DMS79 treated with DMSO at 0.1 percent for 48 hours (cell line): ENCODE measurements at regions not wholly inside any gene's neighbourhood (a gene's known extent, or its start where the extent isn't known, plus 50 kb on each side); places are given as distances from the start of the nearest gene placed in this dataset.

ENCODE experiments used
- DNase-seq: peaks from one replicate; lab custom pipeline; 2025; lab: John Stamatoyannopoulos, UW

DNA sequence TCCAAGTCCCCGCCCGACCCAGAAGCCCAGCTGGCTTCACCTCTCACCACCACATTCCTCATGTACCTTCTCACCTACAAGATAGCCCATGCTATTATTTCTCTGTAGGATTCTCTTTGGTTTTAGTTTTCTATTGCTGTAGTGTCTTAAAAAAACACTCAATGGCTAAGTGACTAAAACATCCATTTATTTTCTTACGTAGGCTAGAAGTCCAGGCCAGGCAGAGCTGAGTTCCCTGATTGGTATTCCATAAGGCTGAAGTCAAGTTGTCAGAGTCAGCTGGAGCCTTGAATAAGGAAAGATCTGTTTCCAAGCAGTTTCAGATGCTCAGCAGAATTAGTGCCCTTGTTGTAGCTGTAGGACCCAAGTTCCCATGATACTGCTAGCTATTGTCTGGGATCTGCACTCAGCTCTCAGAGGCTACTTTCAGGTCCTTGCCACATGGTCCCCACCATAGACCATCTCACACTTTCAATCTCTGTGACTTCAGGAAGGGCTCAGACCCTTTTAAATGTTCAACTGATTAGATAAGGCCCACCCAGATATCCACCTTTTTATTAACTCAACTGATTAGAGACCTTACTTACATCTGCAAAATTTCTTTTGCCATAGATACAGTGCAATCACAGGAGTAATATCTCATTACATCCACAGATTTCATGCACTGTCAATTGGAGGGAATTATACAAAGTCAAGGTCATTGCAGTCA lies 371.0 kb downstream of the TGFB2 start:
- DNase-seq = no peak

DNA sequence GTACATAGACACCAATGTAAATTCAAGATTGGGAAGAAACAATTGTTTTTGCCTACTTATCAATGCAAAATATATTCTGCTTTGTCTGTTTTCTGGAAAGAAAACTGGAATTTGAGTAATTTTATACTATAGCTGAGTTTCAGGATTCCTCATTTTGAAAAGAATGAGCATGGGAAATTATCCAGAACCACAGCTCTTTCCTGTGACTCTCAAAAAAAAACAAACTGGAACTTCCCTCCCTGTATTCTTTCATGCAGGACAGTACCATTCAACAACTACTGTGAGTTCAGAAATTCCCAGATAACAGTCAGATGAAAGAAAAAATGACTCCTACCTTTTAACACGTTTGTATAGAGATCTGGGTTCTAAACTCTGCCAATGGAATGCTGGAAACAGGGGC lies 372.4 kb downstream of the TGFB2 start:
- no peak for DNase-seq

DNA sequence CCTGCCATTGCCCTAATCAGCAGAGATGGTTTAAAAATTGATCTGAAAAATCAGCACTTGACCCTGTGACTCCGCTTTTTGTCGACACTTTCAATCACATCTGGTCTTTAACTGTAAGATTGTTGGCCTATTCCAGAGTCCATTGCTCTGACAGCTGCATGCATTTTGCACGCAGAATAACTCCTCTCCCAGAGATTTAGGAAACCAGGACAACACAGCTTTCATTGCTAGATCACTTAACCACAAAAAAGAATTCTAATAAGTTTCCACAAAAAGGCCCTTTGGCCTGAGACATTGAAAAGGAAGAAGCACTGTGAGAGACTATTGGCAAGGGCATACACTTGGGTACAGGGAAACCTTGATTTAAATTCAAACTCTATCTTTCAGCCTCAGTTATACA lies 373.1 kb downstream of the TGFB2 start:
- no peak for DNase-seq

DNA sequence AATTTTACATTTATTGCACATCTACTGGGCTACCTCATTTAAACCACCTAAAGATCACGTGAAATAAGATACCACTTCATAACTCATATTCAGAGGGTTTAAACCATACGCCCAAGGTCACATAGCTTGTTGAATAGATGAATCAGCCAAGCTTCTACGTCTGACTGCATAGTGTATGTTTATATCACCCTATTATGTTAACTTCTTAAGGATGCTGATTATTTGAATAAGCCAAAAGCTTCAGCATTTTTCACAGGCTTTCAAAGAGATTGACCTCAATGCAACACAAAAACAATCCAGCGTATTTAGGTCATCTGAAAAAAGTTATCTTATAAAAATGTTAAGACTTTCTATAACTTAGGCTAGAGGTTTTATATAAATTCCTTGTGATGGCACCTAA lies 373.8 kb downstream of the TGFB2 start:
- no peak for DNase-seq

DNA sequence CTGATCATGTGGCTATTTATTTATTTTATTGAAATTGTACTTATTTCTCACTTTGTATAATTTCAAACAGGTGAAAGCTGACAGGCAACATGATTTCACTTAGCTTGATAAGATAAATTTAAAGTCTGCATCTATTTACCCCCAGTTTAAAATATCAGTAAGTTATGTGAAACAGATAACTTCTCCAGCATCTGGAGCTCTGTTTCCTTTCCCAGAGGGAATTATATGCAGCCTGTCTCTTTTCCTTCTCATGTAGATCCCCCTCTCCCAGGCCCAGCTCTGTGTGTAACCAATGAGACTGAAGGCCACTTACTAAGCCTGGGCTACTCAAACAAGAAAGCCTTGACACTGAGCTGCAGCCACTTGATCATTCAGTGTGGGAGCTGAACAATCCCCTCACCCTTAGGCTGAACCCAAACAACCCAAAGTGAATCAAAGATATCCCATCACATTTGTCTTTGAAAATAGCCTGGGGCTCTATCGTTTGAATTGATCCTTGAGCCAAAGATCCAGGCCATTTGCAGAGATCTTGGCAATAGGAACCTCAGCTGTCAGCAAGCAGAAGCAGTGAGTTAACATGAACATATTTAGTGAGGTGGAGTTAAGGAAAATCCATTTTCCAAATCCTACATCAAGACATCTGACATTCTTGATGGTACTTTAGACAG lies 383.9 kb downstream of the TGFB2 start:
- DNase-seq = no peak

DNA sequence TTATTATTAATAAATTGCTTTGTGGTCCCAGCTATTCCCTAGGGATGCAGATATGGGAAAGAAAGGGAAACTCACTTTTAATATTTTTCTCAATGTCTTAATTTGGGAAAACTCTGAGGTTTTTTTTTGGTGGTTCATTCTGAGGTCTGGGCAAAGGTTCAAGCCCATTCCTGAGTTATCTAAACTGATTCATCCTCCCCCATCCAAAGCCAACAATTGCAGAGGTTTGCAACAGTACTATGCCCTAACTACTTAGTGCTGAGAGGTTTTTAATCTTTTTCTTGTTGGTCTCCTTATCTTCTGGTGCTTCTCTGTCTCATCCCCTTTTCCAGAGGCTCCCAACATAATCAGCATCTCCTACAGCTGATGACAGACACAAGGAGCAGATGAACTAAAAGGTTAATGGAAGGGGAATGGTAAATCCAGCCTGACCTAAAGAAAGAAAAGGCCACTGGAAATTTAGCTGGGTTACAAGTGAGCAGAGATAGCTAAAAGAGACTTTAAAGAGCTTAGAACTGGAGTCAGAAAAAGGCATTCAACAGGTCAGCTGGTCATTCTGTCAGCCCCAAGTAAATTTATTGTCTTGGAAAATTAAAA lies 390.4 kb downstream of the TGFB2 start:
- no peak for DNase-seq

DNA sequence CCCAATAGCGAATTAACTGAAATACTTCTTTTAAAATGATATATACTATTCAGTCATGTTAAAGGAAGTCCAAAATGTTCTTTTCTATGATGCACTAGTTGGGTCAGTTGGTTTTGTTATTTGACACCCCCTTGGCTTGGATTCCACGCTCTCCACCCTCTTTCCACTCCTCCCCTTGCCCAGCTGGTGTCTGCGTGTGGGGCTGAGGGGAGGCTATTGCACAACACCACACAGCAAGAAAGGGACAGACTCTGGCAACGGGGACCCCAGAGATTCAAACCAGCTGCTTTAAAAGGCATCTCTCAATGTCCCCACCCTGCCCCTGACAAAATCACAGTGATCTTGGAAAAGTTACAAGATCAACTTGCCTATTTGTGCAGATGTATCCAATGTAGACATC lies 394.3 kb downstream of the TGFB2 start:
- no peak for DNase-seq

DNA sequence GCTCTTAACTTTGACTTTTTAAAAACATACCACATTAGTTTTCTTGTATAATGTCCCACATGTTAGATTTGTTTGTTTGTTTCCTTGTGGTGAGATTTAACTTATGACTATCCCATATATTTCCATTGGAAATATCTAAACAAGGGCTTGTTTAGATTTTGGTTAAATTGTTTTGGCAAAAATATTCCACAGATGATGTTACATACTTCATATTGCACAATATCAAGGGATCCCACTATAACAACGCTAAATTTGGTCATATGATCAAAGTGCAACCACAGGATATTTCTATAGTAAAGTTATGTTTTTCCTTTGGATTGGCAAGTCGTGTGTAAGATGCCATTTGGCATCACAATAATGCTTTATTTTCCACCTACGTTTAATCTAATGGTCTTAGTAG lies 396.7 kb downstream of the TGFB2 start:
- DNase-seq = no peak

DNA sequence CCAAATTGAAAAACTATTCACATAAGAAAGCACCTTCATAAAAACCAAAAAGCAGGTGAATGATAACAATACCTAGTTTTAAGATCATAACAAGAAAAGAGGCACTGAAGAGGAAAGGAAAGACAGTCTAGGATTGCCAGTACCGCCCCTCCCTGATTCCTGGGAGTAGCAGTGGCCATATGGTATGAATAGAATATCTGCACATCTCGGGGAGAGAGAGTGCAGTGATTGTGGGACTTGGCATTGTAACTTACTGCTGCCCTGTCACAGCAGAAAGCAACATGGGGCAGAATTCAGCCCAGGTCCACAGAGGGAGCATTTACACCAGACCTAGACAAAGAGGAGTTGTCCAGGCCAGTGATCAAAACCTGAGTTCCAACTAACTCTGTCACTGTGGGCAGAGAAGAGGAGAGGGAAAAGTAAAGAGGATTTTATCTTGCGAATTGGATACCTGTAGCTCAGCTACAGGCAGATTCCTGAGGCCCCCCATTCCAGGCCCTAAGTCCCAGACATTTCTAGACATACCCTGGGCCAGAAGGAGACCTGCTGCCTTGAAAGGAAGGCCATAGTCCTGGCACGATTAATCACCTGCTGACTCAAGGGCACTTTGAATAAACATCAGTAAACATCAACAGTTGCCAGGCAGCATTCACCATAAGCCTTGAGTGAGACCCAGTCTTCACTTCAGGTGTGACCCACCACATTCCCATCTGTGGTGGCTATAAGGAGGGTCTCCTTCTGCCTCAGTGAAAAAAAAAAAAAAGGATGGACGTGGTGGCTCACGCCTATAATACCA lies 397.5 kb downstream of the TGFB2 start:
- DNase-seq = no peak

DNA sequence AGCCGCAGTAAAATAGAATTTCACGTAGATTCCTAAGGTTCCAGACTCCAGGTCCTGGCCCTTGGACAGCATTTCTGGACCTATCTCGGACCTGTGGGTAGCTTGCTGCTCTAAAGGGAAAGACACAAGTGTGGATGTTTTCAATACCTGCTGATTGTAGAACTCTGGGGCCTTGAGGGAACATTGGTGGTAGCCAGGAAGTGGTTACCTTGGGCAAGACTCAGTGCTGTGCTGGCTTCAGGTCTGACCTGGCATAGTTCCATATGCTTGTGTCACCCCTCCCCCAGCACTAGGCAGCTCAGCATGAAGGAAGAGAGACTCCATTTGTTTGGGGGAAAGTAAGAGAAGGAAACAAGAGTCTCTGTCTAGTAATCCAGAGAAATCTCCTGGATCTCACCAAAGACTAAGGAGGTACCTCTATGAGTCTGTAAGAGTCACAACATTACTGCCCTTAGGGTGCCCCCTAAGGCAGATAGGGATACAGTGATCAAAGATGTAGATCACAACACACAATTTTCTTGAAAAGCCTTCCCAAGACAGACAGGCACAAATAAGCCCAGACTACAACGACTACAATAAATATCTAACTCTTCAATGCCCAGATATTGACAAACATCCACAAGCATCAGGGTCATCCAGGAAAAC lies 398.8 kb downstream of the TGFB2 start:
- no peak for DNase-seq

DNA sequence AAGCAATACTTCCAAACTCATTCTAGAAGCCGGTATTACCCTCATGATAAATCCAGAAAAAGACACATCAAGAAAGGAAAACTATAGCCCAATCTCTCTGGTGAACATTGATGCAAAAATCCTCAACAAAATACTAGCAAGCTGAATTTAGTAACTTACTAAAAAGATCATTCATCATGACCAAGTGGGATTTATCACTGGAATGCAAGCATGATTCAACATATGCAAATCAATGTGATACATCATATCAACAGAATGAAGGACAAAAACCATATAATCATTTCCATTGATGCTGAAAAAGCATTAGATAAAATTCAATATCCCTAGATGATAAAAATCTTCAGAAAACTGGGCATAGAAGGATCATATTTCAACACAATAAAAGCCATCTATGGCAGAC lies 402.9 kb downstream of the TGFB2 start:
- DNase-seq = no peak

DNA sequence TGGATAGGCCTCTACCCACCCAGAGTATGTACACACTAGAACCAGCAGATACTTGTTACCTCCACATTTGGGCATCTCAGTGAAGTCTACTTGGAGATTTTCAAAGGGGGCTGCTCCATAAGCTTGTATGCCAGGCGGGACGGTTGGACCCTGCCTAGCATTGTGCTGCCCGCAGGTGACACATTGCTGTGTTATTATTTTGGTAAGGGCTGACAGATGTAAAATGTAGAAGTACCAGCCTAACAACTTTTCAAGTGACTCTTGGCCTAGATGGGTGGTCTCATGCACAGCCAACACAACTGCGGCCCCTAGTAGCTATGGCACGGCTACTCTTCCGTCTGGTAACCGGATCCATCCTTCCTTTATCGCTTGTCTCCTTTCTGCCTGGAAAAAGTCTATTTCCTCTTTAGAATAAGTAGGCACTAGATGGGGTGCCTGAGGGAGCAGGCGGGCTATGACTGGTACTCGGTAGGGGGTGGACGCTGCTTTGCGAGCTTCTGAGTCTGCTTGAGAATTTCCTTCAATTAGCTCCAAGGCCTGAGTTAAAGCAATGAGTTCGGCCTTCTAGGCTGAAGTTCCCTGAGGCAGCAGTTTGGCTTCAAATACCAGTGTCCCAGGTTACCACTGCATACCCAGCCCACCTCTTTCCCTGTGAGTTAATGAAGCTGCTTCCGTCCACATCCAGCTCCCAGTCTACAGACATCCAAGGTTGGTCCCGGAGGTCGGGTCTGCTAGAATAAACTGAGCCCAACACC lies 405.3 kb downstream of the TGFB2 start:
- DNase-seq = no peak

DNA sequence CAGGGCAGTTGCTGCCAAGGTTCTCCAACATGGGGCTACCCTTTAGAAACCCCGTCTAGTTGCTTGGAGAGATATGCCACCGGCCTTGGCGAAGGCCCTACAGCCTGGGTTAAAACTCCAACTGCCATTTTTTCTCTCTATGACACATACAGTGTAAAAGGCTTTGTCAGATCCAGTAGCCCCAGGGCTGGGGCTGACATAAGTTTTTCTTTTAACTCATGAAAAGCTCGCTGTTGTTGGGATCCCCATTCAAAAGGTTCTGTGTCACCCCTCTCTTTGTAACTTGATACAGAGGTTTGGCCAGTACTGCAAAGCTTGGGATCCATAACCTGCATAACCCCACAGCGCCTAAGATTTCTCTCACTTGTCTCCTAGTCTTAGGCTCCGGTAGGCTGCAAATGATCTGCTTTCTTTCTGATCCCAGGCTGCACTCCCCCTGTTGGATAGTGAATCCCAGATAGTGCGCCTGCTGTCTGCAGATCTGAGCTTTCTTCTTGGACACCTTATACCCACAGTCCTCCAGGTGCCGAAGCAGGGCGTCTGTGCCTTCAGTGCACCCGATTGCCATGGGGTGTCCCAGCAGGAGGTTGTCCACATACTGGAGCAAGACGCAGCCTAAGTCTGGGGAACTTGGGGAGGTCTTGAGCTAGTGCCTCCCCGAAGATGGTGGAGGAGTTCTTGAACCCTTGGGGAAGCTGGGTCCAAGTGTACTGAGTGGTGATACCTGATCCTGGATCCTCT lies 406.2 kb downstream of the TGFB2 start:
- DNase-seq = no peak

DNA sequence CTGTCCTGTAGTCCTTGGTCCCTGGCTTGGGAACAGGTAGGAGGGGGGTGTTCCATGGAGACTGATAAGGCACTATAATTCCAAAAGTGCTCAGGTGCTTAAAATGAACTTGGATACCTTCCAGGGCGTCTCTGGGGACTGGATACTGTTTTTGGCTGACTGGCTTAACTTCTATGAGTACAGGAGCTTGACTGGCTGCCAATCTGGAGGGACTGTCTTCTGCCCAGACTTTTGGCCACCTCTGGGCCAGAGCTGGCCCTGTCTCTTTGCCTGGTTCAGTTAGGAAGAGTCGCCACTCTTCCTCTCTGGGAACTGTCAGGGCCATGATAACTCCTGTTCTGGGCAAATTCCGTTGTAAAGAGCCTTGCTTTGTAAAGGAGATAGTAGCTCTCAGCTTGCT lies 407.0 kb downstream of the TGFB2 start:
- no peak for DNase-seq

DNA sequence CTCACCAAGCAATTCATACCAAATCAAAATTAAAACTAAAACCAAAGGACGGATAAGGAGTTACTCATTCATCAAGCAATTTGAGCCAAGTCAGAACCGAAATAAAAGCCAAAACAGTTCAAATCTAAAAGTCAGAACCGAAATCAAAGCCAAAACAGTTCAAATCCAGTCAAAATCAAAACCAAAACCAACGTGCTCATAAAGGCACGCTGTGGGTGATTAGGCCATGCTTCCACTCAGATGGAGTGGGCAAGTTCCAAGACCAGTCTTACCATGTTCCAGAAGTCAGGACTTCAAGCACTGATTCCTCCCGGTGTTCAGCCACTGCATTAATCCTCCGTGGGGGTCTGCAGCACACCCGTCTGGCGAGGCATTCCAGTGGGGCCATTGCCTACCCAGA lies 409.3 kb downstream of the TGFB2 start:
- no peak for DNase-seq

DNA sequence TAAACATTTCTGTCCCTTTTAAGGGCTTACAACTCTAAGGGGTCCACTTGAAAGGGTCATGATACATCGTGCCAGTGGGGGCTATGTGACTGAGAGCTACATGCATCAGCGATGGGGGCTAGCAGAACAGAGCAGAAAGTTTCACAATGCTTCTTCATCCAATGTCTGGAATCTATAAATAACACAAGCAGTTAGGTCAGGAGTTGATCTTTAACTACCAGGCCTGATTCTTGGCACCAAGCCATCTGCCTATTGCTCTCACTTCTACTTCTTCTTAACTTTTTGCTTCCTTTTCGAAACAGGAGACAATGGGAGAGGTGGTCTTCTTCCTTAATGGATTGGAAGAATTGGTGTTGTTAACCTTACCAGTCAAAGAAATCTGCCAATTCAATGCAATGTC lies 410.0 kb downstream of the TGFB2 start:
- DNase-seq = no peak

DNA sequence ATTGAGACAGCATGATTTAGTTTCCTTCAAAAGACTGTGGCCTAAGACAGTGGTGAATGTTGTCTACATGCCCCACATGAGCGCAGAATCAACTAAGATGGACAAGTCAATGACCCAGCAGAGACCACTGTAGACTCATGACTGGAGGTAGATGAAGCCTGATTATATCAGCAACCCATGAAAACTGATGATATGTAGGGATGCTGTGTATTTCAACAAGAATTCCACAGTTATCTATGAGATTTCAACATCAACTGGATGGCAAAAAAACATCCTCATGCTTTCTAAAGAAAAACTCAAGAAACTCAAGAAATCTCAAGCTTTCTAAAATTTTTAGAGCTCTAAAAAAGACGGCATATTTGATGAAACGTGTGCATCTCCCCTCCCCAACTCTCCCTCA lies 413.9 kb upstream of the LYPLAL1 start:
- DNase-seq = no peak

DNA sequence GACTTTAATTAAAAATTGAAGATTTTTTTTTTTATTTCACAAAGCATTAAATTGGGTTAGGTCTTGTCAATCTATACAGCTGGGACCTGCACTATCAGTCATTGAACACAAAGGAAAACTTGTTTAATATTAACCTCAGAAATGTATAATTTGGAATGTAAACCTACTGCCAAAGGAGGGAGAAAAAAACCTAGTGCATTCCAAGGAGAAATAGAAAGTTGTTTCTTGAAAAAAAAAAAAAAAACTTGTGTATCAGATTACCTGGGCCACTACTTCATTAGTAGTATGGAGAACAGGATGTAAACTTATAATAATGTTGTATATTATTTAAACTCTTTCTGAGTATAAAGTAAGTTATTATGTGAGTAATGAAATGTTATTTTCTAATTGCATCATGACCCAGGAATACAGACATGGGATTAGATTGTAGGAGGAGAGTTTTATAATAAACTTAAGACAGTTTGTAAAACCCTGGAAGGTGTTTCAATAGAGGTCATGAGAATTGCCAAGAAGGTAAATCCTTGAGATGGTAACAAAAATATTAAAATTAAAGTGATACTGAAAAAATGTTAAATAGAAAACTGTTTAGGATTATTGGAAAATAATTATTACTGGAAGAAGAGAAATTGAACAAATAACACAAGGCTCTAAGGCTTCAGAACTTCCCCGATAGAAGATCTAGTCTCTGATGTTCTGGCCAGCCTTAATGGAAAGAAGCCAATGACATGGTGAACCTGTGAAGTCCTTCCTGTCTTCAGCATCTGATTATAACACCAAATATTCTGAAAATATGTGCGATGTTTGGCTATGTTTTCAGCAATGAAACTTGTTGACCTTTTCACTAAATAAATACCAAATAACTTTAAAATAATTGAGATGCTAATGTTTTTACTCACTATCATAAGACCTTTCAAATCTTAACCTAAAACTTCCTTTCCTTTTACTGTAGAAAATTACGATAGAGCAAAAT lies 412.8 kb upstream of the LYPLAL1 start:
- no peak for DNase-seq

DNA sequence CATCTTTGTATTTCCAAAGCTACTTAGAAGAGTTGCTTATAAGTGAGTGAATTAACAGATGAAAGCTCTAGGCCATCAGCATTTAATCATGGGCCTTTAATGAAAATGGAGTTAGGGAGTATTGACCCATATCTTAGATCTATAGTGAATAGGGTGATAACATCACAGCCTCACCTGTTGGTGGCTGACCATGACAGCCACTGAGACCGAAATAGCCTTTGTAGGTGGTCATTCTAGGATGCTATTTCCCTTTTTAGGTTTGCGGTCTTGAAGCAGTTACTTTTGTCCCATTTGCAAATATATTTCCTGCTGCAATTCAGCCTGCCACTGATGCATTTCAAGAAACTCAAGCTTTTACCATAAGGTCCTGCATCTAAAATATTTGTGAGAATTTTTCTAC lies 410.1 kb upstream of the LYPLAL1 start:
- no peak for DNase-seq

DNA sequence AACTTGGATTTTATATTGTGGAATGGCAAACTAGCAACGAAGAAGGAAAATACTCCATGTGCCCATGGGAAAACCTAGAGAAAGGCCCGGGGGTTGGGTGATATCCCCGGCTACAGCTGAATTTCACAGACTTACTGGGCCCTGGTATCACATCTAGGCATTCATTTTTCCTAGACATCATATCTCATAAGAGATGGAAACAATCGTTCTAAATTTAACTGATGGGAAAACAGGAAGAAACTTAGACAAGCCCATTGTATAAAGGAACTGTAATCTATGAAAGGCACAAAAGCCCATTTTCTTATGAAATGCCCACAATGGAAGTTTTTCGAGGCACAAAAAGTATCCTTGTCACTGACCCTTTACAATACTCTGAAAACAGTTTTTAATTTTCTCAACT lies 407.9 kb upstream of the LYPLAL1 start:
- no peak for DNase-seq
